ENCODE measurements at regions not wholly inside any gene's neighbourhood (a gene's known extent, or its start where the extent isn't known, plus 50 kb on each side); places are given as distances from the start of the nearest gene placed in this dataset.
"Not testable (repeated sequence)": the region's sequence is repeated elsewhere in the genome, so short reads cannot be mapped to it uniquely, and the experiment has no call there.

DNA sequence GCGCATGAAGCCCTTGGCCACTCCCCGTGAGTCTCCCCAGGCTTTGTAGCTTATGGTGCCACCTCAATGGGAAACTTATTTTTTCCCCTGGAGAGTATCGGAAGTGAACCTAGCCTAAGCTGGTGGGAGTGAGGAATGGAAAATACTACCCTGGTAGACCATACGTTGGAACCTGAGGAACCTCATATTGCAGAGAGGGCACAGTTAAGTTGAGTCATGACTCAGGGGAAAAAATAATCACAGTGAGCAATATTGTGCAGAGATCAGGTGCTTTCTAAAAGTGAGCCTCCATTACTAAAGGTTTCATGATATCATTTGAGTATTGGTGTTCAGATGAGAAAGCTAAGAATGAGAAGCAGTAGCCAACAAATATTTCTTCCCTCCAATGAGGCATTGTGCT, 360.5 kb upstream of the NT5C1B start:
- H3K4me1 ChIP-seq, result no peaks in the 10 kb centered on the region

DNA sequence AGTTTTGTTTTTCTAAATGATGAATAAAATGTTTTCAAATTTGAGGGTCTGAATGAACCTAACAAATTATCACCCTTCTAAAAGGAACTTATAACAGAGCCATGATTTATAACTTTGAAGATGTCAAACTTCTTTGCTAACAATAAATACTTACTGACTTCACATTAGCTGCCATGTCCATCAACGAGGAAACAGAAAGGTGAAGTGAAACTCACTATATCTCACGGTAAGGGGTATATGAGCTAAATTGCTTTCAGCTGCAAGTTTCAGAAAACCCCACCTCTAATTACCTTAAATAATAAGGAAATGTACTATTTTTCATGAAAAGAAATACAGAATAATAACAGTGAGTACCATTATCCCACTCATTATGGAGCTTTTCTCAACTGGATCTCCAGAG, 350.8 kb upstream of the NT5C1B start:
- no peaks in the 10 kb centered on the region for H3K4me1 ChIP-seq
- TF ChIP-seq, protein P1, sequence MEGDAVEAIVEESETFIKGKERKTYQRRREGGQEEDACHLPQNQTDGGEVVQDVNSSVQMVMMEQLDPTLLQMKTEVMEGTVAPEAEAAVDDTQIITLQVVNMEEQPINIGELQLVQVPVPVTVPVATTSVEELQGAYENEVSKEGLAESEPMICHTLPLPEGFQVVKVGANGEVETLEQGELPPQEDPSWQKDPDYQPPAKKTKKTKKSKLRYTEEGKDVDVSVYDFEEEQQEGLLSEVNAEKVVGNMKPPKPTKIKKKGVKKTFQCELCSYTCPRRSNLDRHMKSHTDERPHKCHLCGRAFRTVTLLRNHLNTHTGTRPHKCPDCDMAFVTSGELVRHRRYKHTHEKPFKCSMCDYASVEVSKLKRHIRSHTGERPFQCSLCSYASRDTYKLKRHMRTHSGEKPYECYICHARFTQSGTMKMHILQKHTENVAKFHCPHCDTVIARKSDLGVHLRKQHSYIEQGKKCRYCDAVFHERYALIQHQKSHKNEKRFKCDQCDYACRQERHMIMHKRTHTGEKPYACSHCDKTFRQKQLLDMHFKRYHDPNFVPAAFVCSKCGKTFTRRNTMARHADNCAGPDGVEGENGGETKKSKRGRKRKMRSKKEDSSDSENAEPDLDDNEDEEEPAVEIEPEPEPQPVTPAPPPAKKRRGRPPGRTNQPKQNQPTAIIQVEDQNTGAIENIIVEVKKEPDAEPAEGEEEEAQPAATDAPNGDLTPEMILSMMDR (IDR thresholded peaks at IDR 0.05), result no peak
- H3K4me3 ChIP-seq, result no peak overlapping the region
- no peak overlapping the region for H3K27ac ChIP-seq
- no peaks in the 10 kb centered on the region for H3K27me3 ChIP-seq
- DNase-seq, result no peak
- H3K36me3 ChIP-seq, result no peaks in the 10 kb centered on the region
- H3K9me3 ChIP-seq, result no peaks in the 10 kb centered on the region
- intact Hi-C loops (cut with DNase I; ENCODE audit: low total_unique reads), result no loop called here

More for the DNA sequence above, 360.5 kb upstream of the NT5C1B start:
- Histone ChIP-seq H3K9me3 (peaks cover 0 to 4% (median 0%) of the 10 kb centered on the region in 3 donors), H3K4me3 (no peak overlapping the region), H3K27ac (no peak overlapping the region), H3K27me3 (no peaks in the 10 kb centered on the region), H3K36me3 (no peaks in the 10 kb centered on the region)
- intact Hi-C loops (cut with DNase I; ENCODE audit: low total_unique reads), result no loop called here
- no peak for DNase-seq
- TF ChIP-seq, protein P1 (IDR thresholded peaks at IDR 0.05), result no peak

DNA sequence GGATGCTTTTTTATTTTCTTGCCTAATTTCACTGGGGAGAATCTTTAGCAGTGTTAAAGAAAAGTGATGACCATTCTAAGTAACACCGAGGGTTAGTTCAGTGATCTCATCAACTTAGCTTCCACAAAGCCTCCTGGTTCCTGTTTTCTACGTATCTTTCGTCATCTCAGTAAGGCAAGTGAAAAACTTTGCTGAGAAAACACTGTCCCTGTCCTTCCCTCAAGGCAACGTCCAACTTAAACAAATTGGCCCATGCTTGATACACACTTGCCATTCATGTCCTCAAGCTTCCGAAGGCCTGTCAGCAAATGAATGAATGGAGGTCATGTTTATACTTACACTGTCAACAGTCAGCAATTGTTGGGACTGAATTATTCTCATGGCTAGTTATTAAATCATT, 350.4 kb upstream of the NT5C1B start:
- H3K9me3 ChIP-seq, H3K4me1 ChIP-seq, H3K4me3 ChIP-seq: not testable (repeated sequence)

DNA sequence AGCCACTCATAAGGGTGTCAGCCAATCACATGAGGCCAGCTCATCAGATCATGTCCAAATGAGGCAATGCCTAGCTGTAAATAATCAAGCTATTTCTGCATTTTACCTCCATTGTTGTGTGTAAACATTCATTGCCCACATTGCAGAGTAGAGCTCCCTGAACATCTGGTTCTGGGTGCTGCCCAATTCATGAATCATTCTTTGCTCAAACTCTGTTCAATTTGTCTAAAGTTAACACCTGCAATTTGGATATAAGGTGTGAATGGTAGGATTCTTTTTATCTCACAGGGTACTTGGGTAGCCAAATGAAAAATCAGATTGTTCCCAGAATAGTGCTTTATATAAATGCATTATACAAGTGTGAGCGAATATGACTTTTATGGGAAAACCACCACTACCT, 345.5 kb upstream of the NT5C1B start:
- intact Hi-C loops (cut with DNase I; ENCODE audit: low total_unique reads), result no loop called here
- TF ChIP-seq, protein P1 (IDR thresholded peaks at IDR 0.05), result no peak
- DNase-seq, result no peak

More for the DNA sequence above, 350.4 kb upstream of the NT5C1B start:
- DNase-seq; H3K36me3 ChIP-seq; intact Hi-C loops (cut with DNase I; ENCODE audit: low total_unique reads); H3K27ac ChIP-seq; H3K27me3 ChIP-seq: not testable (repeated sequence)

DNA sequence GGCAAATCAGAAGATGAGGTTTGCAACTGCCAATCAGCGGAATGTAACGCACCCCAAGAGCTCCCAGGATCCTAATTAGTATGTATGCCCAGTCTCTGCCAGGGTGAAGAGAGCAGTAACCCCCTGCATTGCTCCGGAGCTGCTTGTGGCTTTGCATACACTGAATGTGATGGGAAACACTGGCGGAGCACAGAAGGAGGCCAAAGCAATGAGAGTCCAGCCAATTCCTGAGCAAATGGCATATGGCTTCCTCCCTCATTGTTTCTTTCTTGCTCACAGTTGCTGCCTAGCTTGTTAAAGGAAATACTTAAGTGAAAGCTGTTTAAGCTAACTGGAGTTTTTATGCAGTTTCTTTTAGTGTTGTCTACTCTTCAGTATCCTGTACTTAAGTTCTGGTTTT, 343.5 kb upstream of the NT5C1B start:
- TF ChIP-seq, protein P1 (IDR thresholded peaks at IDR 0.05), result no peak
- intact Hi-C loops (cut with DNase I; ENCODE audit: low total_unique reads), result no loop called here
- DNase-seq, result no peak
- Histone ChIP-seq H3K9me3 (no peaks in the 10 kb centered on the region), H3K4me1 (peaks cover 0 to 9% (median 2%) of the 10 kb centered on the region in 4 donors), H3K36me3 (no peaks in the 10 kb centered on the region), H3K4me3 (no peak overlapping the region), H3K27me3 (no peaks in the 10 kb centered on the region), H3K27ac (no peak overlapping the region)

More for the DNA sequence above, 345.5 kb upstream of the NT5C1B start:
- Histone ChIP-seq H3K4me3 (no peak overlapping the region), H3K4me1 (no peaks in the 10 kb centered on the region), H3K27ac (no peak overlapping the region), H3K27me3 (no peaks in the 10 kb centered on the region), H3K9me3 (no peaks in the 10 kb centered on the region), H3K36me3 (no peaks in the 10 kb centered on the region)

DNA sequence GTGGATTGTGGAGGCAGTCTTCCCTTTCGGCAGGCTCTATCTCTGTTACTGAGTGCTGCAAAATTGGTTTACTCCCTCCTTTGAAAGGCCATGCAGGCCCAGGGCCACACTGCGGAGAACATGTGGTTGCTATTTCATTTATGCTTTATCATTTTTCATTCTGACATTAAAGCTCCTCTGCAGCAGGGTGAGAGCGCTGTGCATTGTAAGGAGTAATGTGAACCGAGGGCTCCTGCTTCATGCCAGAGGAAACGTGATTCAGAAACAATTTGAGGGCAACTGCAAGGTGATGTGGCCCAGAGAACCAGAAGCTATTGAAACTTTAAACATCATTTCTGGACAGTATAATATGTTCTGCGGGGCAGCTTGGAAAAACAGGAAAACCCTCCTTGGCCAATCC, 341.6 kb upstream of the NT5C1B start:
- intact Hi-C loops (cut with DNase I; ENCODE audit: low total_unique reads), result no loop called here
- TF ChIP-seq, protein P1 (IDR thresholded peaks at IDR 0.05), result no peak
- no peak for DNase-seq

More for the DNA sequence above, 341.6 kb upstream of the NT5C1B start:
- no peak overlapping the region for H3K27ac ChIP-seq
- no peak overlapping the region for H3K4me3 ChIP-seq
- H3K9me3 ChIP-seq, result no peaks in the 10 kb centered on the region
- H3K4me1 ChIP-seq, result peaks cover 0 to 18% (median 9%) of the 10 kb centered on the region in 4 donors
- H3K36me3 ChIP-seq, result no peaks in the 10 kb centered on the region
- no peaks in the 10 kb centered on the region for H3K27me3 ChIP-seq
